ENCODE measurements at regions not wholly inside any gene's neighbourhood (a gene's known extent, or its start where the extent isn't known, plus 50 kb on each side); places are given as distances from the start of the nearest gene placed in this dataset.
"Not testable (repeated sequence)": the region's sequence is repeated elsewhere in the genome, so short reads cannot be mapped to it uniquely, and the experiment has no call there.

DNA sequence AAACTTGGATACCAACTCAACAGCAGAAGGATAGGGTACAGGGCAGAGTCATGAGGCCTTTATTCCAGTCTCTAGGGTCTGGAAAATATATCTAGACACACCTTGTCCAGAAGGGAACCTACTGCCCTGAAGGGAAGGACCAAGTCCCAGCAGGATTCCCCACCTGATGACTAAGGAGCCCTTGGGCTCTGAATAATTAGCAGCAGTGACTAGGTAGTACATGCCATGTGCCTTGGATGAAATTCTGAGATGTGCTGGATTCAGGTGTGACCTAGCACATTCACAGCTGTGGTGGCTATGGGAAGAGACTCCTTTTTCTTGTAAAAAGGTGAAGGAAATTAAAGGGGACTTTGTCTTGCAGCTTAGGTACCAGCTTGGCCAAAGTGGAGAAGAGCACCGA lies 364.3 kb upstream of the PTCHD4 start:
- no peak for DNase-seq

DNA sequence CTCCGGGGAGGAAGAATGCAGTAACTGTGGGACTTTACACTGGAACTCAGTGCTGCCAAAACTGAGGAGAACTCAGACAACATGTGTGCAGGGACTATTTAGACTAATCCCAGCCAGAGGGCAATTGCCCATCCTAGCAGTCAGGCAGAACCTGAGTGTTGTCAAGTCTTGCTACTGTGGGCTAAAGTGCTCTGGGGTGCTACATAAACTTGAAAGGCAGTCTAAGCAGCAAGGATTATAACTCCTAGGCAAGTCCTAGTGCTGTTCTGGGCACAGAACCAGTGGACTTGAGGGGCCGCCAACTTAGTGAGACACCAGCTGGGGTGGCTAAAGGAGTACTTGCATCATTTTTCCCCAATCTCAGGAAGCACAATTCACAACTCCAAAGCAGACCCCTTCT lies 363.8 kb upstream of the PTCHD4 start:
- no peak for DNase-seq

DNA sequence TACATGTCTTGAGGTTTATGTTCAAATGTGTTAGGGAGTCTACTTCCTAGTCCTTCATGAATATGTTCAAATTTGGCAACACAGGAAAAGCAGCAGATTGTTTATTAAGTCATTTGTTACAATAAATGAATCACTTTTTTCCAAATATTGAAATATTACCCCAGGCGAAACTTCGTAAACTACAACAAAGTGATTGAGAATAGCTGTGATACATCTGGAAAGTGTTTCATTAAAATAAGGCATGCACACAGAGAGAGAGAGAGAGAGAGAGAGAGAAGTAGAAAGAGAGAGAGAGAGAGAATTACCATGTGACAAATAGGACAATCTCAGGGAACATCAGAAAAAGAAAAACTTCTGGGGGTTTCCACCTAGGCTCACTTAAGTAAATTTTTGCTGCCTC lies 363.1 kb upstream of the PTCHD4 start:
- DNase-seq = no peak

DNA sequence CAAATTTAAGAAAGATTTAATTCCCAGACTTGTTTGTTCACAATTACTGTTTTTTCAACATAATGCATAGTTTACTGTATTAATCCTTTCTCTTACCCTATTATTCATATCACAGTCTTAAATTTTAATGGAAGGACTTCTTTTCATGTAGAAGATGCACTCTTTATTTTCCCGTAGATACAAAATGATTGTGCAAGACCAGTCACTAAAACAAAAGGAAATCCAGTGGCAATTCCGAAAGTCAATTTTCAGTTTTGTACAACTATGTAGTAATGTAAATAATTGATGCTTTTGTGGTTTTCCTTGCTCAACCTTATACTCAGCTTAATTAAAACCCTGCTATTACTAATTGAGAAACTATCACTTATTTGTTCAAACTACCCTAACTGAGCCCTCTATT lies 361.5 kb upstream of the PTCHD4 start:
- DNase-seq = no peak

DNA sequence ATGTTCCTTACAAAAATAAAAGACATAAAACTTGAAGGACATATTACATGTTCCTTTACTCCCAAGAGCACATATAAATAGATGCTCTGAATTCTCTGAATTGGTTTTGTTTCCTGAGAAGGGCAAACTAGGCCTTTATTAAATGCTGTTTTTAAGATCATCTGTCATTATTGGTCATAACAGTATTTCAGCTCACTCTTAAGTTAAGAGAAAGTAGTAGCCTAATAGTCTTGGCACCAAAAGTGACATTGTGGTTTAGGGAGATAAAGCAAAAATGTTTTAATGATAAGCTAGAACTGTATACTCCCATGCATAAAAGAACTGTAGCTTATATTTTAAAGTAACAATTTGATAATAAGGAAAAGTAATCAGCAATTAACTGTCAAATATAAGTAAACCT lies 361.1 kb upstream of the PTCHD4 start:
- no peak for DNase-seq

DNA sequence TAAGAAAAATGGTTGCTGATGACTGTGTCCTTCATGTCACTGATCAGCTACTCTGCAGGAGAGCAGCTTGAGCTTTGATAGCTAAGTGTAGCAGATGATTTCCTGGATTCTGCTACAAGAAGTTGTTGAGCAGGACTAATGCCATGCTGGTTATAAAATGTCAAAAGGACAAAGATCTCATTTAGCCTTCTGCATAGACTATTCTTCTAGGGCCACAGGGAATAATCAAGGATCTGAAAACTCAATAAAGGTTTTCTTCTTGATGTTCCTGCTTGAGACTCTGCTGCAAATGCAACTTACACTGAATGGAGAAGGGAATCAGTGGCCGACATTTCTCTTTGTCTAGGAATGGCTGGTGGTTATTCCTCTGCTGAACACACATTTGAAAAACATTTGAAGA lies 360.3 kb upstream of the PTCHD4 start:
- DNase-seq = no peak

DNA sequence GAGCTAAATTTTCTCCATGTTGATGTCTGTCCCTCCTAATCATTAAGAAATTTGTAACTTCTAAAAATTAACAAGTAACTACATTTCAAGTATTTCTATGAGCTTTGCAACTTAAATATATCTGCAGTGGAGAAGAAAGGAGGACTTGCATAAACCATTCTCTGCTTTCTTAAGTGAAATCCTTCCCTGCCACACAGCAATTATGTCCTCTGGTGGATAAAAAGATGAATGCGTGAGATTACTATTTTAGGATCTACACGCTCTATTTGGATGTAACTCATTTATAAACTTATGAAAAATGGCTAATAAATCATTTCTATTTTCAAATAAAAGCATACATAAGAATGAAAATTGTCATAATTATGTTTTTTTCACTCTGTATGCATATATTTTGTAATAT lies 338.0 kb upstream of the PTCHD4 start:
- DNase-seq = no peak

DNA sequence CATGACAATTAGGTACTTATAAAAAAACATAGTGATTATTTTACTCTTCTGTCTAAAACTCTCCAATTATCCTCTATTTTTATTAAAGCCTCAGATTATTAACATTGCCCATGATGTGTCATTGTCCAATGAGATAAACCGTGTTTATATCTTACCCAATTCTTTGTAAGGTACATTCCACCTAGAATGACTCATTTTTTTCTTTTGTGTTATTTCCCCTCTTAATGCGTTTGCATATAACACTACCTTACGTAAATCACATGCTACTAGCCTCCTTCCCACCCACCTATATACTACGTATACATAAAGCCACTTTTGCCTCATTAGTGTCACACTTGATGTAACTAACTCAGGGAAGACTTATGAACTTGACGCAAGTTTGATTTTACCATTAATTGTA lies 336.3 kb upstream of the PTCHD4 start:
- DNase-seq = no peak

DNA sequence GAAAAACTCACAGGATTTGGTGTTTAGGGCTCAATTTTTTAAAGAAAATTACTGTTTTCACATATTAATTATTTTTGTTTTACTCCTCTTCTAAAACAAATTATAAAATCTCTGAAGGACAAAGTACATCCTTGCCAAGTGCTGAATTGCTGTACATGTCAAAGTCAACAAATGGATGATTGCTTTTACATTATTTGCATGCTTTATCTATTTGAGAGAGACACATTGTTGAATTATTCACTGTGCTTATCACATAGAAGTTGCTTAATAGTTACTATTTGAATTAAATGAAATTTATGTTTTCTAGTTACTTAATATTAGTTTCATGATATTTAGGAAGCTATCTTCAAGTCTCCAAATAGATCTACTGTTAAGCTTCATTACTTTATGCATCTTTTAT lies 318.6 kb upstream of the PTCHD4 start:
- no peak for DNase-seq

DNA sequence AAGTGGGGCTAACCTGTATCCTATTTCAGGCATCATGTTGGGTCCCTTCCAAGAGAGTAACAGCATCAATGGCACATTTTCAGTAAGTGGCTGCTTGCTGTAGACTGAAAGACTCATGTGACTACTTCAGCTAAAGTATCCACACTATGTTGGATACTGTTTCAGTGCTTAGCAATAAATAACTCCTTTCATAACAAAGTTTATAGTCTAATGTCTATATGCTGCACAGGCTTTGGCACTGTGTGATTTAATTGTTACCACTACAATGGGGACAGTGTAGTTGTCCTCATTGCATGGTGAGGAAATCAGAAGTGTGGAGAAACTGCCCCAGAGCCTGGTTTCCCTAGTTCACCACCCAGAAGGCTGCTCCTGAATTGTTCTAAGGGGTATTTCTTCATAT lies 318.0 kb upstream of the PTCHD4 start:
- DNase-seq = no peak

DNA sequence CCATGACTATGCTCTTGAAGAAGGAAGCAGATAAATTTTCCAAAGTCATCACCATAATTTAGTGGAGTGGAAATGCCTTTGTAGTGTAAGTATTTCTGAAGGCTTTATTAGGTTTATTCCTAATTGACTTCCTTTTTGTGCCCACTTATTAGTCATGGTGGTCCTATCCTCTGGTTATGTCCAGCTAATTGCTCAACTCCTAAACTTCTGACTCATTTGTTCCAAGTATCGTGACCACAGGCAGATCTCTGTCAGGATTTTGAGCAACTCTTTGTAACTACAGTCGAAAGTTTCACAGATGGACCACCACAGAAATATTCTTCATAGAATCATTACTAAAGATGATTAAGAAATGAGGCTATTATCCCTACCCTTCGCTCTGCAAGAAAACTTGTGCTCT lies 315.6 kb upstream of the PTCHD4 start:
- no peak for DNase-seq

DNA sequence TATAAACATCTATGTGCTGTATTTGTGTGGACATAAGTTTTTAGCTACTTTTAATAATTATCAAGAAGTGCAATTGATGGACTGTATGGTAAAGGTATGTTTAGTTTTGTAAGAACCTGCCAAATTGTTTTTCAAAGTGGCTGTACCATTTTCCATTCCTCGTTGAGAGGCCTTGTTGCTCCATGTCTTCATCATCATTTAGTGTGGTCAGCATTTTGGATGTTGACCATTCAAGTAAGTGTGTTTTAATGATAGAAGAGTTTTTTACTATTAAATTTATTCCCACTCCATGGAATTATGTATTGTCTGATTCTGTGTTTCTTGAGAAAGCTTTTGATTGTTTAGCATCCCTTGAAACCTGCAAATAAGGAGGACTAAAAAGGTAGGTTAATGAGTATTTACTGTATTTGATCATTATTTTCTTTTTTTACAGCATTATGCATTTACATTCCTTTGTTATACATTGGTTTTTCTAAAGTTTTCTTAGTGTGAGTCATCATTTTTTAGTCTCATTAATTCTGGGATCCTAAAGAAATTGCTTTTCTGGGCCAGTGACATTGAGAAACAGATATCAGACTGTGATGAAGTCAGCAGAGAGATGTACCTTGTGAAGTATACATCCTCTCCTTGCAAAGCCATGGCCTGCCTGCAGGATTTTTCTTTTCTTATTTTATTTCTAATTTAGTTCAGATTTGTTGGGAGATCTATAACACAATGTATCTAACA lies 312.8 kb upstream of the PTCHD4 start:
- no peak for DNase-seq

DNA sequence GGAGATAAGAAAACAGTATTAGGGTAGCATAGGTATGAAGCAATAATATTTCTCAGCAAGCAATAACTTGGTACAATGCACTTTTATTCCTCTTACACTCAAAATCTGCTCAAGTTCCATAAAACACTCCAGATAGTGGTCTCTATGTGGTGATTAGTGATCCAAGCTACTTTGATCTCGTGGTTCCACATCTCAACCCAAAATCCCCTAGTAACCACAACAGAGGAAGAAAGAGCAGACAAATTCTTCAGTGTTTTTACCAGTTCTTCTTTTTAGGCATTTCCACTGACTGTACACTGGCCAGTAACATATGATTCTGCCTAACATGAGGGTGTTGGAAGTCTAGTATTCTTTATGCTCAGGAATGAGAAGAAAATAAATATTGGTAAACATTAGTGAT lies 309.0 kb upstream of the PTCHD4 start:
- DNase-seq = no peak

DNA sequence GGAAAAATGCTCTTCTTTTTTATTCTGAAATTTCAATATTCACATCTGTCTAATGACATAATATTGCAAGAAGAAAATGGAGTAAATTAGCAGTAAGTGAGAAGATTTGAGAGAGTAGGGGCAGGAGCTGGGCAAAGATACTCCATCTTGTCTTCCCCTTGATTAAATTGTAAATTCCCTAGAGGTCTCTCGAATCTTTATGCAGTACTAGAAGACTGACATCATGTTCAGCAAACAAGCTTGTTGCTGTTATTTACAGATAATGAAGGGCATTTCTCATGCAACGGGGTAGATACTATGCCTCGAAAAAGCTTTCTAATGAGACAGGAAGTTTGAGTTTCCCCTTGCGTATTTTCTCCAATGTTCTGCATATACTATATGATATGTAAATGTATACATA lies 306.9 kb upstream of the PTCHD4 start:
- no peak for DNase-seq

DNA sequence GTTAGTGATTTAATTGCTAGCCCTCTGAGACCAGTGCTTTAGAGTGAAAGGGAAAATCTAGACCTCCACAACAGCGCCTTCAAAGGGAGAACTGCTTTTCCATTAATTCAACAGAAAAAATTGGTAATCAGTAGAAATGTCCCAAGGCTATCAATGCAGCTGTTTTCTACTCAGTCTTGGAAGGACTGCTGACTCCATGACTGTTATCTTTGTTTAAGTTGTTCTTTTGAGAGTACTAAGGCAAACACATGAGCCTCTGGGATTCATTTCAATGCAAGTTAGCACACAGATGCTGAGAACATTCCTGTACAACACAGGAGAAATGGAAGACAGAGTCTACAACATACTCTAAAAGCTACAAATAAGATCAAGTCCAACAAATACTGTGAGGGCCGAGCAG lies 301.7 kb upstream of the PTCHD4 start:
- no peak for DNase-seq

DNA sequence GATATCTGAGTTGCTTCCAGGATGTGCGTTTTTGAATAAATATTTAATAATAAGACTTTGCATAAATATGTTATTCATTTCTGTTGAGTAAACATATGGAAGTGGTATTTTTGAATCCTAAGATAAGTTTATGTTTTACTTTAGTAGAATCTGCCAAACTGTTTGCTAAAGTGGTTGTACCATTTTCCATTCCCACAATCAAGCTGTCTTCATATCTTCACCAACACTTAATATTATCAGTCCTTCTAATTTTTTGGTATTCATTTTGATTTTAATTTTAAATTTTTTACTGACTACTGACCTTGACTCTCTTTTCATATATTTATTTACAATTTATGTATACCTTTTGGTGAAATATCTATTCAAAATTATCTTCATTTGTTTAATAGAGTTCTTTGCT lies 293.9 kb upstream of the PTCHD4 start:
- DNase-seq = no peak

DNA sequence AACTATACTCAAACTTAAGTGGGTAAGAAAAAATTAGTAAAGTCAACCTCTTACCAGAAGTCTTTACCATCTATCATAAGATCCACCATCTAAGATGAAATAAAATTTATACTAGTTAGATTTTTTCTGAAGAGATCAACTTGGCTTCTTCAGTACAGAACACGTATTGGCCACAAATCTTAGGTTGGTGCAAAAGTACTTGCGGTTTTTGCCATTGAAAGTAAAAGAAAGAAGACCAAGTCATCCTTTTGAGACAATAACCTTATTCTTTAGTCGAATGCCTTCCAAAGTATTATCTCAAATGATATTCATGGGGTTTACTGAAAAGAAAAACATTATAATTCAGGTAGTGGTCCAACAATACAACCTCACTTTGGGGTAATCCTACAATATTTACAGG lies 292.6 kb upstream of the PTCHD4 start:
- DNase-seq = no peak

DNA sequence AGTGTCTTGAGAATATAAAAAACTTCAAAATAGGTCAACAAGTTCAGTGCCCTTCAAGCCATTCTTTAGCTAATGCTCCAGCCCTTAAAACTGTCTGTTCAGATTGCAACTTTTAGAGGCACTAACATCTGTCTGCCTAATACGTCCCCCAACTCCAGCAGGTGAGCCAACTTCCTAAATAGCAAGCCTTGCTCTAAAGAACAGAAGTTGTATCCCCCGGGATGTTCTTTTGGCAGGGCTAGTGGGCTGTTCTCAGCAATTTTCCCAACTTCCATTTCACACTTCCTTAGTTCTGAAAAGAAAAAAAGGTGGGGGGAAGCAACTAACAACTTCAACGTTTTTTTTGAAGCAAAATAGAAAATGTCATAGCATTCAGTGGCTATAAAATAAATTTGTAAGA lies 290.0 kb upstream of the PTCHD4 start:
- no peak for DNase-seq

DNA sequence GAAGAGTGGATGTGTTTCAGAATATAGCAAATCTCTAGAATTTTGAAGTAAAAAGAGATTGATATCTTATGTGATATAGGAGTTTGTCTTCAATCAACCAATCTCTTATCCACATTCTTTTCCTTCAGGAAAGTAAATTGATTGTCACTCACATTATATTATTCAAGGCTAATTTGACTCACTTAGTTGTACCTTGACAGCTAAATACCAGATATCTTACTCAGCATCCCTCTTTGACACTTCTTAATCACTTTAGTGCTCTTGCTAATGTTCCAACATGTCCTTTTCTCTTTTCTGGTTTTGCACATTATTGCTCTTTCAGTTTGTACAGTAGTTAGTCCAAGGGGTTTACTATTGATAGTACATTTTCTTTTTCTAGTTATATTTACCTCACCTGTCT lies 286.9 kb upstream of the PTCHD4 start:
- DNase-seq = no peak

DNA sequence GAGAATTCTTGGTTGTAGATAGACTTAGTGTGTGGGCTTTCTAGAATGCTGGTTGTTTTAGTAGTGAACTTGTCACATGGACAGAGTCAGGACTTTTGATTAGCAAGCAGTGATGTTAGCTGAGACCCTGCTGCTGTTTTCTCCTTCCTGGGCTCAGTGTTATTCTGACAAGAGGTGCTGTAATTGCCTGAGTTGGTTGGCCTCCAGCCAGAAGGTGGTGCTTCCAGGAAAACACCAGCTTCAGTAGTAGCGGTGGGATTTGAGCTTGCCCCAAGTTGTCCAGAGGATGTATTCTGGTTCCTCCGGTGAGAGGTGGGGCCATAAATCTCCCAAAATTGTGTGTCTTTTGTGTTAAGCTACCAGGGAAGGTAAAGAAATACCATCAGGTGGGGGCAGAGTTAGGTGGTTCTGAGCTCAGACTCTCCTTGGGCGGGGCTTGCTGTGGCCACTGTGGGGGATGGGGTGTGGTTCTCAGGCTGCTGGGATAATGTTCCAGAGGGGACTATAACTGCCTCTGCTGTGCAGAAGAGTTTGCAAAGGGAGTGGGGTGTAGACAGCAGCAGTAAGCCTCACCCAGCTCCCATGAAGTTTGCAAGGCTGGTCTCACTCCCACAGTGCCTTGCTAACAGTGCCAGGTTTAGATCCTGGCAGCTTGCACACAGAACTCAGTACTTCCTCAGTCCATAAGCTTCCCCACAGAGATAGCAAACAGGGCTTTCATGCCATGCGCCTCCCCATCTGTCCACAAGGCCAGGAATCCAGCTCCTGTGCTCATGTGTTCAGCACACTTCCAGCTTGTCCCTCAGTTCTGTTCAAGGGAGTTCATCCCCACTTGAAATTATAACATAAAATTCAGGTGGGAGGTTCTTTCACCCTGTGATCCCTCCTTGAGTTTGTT lies 278.4 kb upstream of the PTCHD4 start:
- DNase-seq = no peak

DNA sequence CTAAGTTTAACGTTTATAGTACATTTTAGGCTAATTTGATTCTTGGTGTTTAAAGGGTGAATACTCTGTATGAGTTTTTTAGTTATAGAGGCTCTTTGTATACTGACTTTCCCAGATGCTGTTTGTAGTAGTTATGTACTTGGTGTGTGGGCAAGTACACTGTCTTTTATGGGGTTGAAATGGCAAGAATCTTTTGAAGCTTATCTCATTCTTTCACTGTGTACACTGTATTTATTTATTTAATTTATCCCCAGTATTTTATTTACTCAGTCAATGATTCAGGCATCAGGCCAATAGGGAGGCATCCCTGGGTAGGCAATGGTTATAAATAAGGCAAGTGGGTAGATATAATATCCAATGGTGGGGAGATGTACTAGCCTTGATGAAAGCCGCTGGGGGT lies 277.0 kb upstream of the PTCHD4 start:
- DNase-seq = no peak

DNA sequence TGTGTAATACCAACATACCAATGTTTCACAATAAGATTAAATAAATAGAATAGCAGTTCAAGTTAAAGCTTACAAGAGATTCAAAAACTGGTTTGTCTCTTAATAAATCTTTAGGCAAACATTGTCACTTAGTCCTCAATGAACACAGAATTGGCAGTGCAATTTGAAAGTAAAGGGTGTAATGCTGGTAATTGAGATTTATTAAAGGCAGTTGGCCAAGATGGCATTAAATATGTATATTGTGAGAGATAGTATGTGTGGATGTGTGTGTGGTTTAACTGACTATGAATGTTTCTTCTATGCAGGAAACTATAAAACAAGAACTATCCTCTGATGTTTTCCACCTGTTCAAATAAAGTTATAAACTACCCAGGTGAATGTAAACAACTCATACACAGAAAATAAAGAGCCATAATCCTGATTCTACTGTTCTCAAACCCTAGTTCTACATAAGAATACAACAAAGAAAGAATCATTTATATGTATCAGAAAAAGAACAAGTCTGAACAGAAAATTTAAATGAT lies 267.9 kb upstream of the PTCHD4 start:
- DNase-seq = no peak

DNA sequence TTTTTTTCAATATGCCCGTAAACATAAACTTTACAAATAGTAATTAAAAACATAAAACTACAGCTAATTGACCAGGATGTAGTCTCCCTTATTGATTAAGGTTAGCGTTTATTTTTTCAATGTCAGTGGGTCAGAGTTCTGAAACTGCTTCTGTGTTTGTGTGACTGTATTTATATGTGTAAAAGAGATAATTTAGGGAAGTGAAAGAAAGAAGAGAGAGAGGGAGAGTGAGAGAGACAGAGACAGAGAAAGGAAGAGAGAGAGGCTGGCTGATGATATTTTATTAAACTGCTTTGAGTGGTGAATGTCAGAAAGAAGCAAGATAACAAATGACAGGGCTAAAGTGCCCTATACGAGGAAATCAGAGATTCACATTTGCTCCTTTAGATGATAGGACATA lies 266.1 kb upstream of the PTCHD4 start:
- no peak for DNase-seq

DNA sequence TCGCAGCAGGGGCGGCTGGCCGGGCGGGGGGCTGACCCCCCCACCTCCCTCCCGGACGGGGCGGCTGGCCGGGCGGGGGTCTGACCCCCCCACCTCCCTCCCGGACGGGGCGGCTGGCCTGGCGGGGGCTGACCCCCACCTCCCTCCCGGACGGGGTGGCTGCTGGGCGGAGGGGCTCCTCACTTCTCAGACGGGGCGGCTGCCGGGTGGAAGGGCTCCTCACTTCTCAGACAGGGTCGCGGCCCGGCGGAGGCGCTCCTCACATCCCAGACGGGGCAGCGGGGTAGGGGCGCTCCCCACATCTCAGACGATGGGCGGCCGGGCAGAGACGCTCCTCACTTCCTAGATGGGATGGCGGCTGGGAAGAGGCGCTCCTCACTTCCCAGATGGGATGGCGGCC lies 260.2 kb upstream of the PTCHD4 start:
- not testable (repeated sequence) for DNase-seq

All from retina (tissue), 1 donor.